Gastroesophageal sphincter (tissue), 4 donors: ENCODE measurements at regions not wholly inside any gene's neighbourhood (a gene's known extent, or its start where the extent isn't known, plus 50 kb on each side); places are given as distances from the start of the nearest gene placed in this dataset.
A peak's percentile ranks its signal among the peaks of the same experiment; 100 is the strongest.
"Not testable (repeated sequence)": the region's sequence is repeated elsewhere in the genome, so short reads cannot be mapped to it uniquely, and the experiment has no call there.

Experiments used
- ATAC-seq: fragments of 150-250 bp; one replicate; pipeline ENCODE4 v1.9.1; 2016; ENCODE audit warnings: mild to moderate bottlenecking, moderate library complexity
- H3K27ac ChIP-seq, 4 donors: fragments of 200-600 bp; sonication (generic) in 3 of 4; 1 replicate in 3 of 4; 2 replicates in 1 of 4; pipeline ENCODE4 v1.5.1; 2016 to 2019
- H3K27me3 ChIP-seq: fragments of 200-600 bp; sonication (generic); one replicate; pipeline ENCODE4 v1.5.1; 2019
- H3K36me3 ChIP-seq, 2 donors: fragments of 200-600 bp; sonication (generic); one replicate each; pipeline ENCODE4 v1.5.1; 2019; ENCODE audit warnings: control low read depth in 1 of 2
- H3K4me1 ChIP-seq, 3 donors: fragments of 200-600 bp; sonication (generic); 1 replicate in 2 of 3; 2 replicates in 1 of 3; pipeline ENCODE4 v1.5.1; 2016 to 2019; ENCODE audit warnings: control low read depth in 2 of 3
- H3K4me3 ChIP-seq, 2 donors: fragments of 200-600 bp; sonication (generic); one replicate each; pipeline ENCODE4 v1.5.1; 2019; ENCODE audit warnings: mild to moderate bottlenecking in 1 of 2, moderate library complexity in 1 of 2
- H3K9me3 ChIP-seq, 3 donors: fragments of 200-600 bp; sonication (generic); one replicate each; pipeline ENCODE4 v1.5.1; 2017 to 2019; ENCODE audit warnings: control low read depth in 2 of 3
- EP300 ChIP-seq: sonication (generic); formaldehyde crosslinking; IDR thresholded peaks from one replicate; pipeline ENCODE4 v1.6.1; 2017; ENCODE audit warnings: antibody characterized with exemption, mild to moderate bottlenecking
- POLR2A ChIP-seq, 2 donors: fragments of 450-650 bp; IDR thresholded peaks; one replicate each; pipeline ENCODE4 v1.6.1; 2017; ENCODE audit warnings: antibody characterized with exemption in 2 of 2, mild to moderate bottlenecking in 2 of 2, moderate library complexity in 1 of 2
- POLR2AphosphoS5 ChIP-seq: sonication (generic); formaldehyde crosslinking; IDR thresholded peaks from one replicate; pipeline ENCODE4 v1.6.1; 2017; ENCODE audit warnings: antibody characterized with exemption
- WGBS, 2 donors: methylation state at CpG; one replicate each; pipeline ENCODE4 v1.1.5; 2018; ENCODE audit warnings: low coverage in 1 of 2; 5-methylcytosine and 5-hydroxymethylcytosine counted together
- TF ChIP-seq, protein P1 (sequence below), 4 experiments: fragments of 200-600 bp in 2 of 4; fragments of 450-650 bp in 2 of 4; sonication (generic) in 1 of 4; IDR thresholded peaks; one replicate each; pipeline ENCODE4 v1.5.1; 2017 to 2019; ENCODE audit warnings: antibody characterized with exemption in 4 of 4, mild to moderate bottlenecking in 2 of 4, moderate library complexity in 2 of 4

DNA sequence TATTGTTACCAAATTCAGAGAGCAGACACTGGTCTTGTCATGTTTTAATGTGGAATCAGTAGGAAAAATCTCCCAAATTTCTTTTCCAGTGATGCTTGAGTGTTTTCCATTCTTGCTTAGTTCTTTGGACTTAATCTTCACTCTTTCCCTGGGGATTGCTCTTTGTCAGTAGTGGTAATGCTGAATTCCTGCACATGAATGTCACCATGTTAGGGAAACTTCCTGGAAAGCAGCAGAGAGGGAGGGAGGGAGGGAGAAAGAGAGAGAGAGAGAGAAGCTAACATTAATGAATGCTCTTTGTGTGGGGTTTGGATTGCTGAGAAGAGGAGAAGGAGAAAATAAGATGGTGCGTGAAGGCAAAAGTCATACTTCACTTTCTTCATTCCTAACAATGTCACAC, 295.3 kb upstream of the COBL start:
- peaks cover 0 to 21% (median 0%) of the 10 kb centered on the region in 3 donors for H3K4me1 ChIP-seq
- no peaks in the 10 kb centered on the region for H3K27me3 ChIP-seq
- no peak overlapping the region for H3K4me3 ChIP-seq
- H3K27ac ChIP-seq: no peak overlapping the region
- ATAC-seq: peak; percentile 44
- H3K9me3 ChIP-seq: no peaks in the 10 kb centered on the region
- WGBS, 2 donors: 75 to 89% methylated on average over 1 of the region's 1 CpG
- TF ChIP-seq, protein P1, sequence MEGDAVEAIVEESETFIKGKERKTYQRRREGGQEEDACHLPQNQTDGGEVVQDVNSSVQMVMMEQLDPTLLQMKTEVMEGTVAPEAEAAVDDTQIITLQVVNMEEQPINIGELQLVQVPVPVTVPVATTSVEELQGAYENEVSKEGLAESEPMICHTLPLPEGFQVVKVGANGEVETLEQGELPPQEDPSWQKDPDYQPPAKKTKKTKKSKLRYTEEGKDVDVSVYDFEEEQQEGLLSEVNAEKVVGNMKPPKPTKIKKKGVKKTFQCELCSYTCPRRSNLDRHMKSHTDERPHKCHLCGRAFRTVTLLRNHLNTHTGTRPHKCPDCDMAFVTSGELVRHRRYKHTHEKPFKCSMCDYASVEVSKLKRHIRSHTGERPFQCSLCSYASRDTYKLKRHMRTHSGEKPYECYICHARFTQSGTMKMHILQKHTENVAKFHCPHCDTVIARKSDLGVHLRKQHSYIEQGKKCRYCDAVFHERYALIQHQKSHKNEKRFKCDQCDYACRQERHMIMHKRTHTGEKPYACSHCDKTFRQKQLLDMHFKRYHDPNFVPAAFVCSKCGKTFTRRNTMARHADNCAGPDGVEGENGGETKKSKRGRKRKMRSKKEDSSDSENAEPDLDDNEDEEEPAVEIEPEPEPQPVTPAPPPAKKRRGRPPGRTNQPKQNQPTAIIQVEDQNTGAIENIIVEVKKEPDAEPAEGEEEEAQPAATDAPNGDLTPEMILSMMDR (IDR thresholded peaks at IDR 0.05): no peak
- no peak for TF ChIP-seq POLR2AphosphoS5
- TF ChIP-seq POLR2A (IDR thresholded peaks at IDR 0.05): no peak
- TF ChIP-seq EP300: no peak
- no peaks in the 10 kb centered on the region for H3K36me3 ChIP-seq

DNA sequence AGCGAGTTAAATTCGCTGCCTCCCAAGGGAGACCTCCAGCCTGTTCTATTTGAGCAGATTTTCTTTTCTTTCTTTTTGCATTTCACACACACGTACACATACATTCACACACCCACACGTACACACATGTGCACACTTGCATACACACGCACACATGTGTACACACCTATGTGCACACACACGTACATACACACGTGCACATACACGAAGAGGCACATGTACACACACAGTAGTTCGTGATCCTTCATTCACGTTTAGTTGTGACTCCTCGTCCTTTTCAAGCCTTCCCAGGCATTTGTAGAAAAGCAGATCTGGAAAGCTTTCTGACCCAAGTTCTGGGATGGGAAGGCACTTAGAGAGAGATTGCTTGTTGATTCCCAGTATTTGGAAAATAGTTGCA, 290.8 kb upstream of the COBL start:
- Histone ChIP-seq H3K4me1 (no peaks in the 10 kb centered on the region), H3K9me3 (no peaks in the 10 kb centered on the region), H3K27me3 (no peaks in the 10 kb centered on the region), H3K27ac (no peak overlapping the region), H3K36me3 (no peaks in the 10 kb centered on the region), H3K4me3 (no peak overlapping the region)
- WGBS, 2 donors: 87 to 100% methylated on average over 2 to 11 of the region's 11 CpGs
- TF ChIP-seq POLR2AphosphoS5: no peak
- no peak for TF ChIP-seq EP300
- no peak for TF ChIP-seq POLR2A (IDR thresholded peaks at IDR 0.05)
- TF ChIP-seq, protein P1 (IDR thresholded peaks at IDR 0.05): no peak
- no peak for ATAC-seq

DNA sequence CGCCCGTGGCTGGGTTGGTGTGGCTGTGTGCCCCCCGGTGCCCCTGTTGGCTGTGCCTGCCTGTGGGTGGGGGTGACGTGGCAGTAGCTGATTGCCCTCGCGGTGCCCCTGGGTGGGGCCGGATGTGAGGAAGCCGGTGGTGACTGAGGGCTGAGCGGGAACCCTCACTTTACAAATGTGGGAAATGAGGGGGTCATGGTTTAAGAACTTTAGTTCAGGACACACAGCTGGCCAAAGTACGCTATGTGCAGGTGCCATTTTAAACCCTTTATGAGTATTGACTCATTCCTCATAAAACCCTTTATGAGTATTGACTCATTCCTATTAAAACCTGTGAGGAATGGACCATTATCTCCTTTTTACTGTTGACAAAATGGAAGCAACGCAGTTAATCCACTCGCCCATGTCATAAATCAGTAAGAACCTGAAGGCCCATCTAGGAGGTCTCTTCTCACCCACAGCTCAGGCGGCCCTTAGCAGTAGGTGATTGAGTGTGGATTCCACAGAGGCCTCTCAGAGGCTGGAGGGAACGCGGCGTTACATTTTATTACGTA, 290.1 kb upstream of the COBL start:
- Histone ChIP-seq H3K27ac (no peak overlapping the region), H3K27me3 (no peaks in the 10 kb centered on the region), H3K9me3 (no peaks in the 10 kb centered on the region), H3K4me1 (no peaks in the 10 kb centered on the region), H3K4me3 (no peak overlapping the region), H3K36me3 (no peaks in the 10 kb centered on the region)
- no peak for ATAC-seq
- 89 to 91% methylated on average over 6 to 7 of the region's 17 CpGs for WGBS, 2 donors
- no peak for TF ChIP-seq POLR2AphosphoS5
- TF ChIP-seq POLR2A (IDR thresholded peaks at IDR 0.05): no peak
- TF ChIP-seq EP300: no peak
- TF ChIP-seq, protein P1 (IDR thresholded peaks at IDR 0.05): no peak

DNA sequence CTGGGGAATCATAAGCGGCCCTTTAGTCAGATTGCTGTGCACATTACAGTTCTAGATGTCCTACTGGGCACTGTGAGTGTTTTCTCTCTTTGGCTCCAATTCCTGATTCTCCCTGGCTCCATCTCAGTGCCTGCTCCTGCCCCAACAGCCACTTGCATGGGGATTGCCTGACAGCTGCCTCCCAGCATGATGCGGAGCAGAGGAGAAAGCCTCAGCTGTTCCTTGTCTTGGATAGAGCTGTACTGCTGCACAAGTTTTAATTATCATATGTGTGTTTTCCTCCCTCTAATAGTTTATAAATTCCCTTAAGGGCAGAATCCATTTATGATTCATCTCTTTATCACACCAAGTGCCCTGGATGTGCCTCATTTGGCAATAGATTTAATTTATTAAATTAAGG, 285.8 kb upstream of the COBL start:
- no peak for ATAC-seq
- TF ChIP-seq, protein P1 (IDR thresholded peaks at IDR 0.05): no peak
- TF ChIP-seq POLR2AphosphoS5 (no peak), EP300 (no peak), POLR2A (IDR thresholded peaks at IDR 0.05) (no peak)
- WGBS, 2 donors: 67 to 82% methylated on average over 1 to 2 of the region's 2 CpGs
- H3K27ac ChIP-seq: no peak overlapping the region
- no peaks in the 10 kb centered on the region for H3K27me3 ChIP-seq
- H3K4me1 ChIP-seq: no peaks in the 10 kb centered on the region
- H3K9me3 ChIP-seq: peaks cover 0 to 8% (median 0%) of the 10 kb centered on the region in 3 donors
- H3K4me3 ChIP-seq: no peak overlapping the region
- H3K36me3 ChIP-seq: no peaks in the 10 kb centered on the region

- no peak for TF ChIP-seq EP300
- no peak for TF ChIP-seq POLR2A (IDR thresholded peaks at IDR 0.05)
- no peak for TF ChIP-seq POLR2AphosphoS5
- TF ChIP-seq, protein P1 (IDR thresholded peaks at IDR 0.05): no peak
- no peaks in the 10 kb centered on the region for H3K36me3 ChIP-seq
- 69 to 88% methylated on average over 3 of the region's 3 CpGs for whole genome bisulfite sequencing, 2 donors
- H3K9me3 ChIP-seq: peaks cover 0 to 8% (median 0%) of the 10 kb centered on the region in 3 donors
- ATAC-seq: no peak
- no peaks in the 10 kb centered on the region for H3K27me3 ChIP-seq
- no peak overlapping the region for H3K4me3 ChIP-seq
- no peak overlapping the region for H3K27ac ChIP-seq
- H3K4me1 ChIP-seq: no peaks in the 10 kb centered on the region
These were observed 284.9 kb upstream of the COBL start for GRCh38 chr7:51601461-51601860.

GRCh38 chr7:51599935-51600334, 283.3 kb upstream of the COBL start:
- not testable (repeated sequence) for H3K9me3 ChIP-seq, H3K36me3 ChIP-seq, H3K27ac ChIP-seq, ATAC-seq, H3K4me3 ChIP-seq, H3K27me3 ChIP-seq, H3K4me1 ChIP-seq
- WGBS, 2 donors: 69 to 87% methylated on average over 2 to 9 of the region's 9 CpGs
